ENCODE measurements at regions not wholly inside any gene's neighbourhood (a gene's known extent, or its start where the extent isn't known, plus 50 kb on each side); places are given as distances from the start of the nearest gene placed in this dataset.

DNA sequence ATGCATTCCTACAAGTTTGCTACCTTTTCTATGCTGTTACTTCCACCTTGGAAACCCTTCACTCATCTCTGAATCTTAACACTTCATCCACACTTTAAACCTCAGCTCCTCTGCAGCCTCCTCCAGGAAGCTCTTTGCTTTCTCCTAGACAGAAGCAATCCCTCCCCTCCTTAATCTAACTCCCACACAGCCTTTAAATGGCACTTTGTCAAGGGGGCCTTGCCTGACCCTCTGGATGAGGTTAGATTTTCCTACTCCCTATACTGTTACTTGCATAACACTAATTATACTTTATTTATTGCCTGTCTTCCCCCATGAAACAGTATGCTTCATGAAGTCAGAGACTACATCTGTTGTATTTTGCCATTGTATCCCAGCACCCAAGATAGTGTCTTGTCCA, 394.6 kb downstream of the MED13L start:
- H3K4me1 ChIP-seq (ENCODE audit: control insufficient read depth in 1 of 2, extremely low read depth in 1 of 2, insufficient read depth in 2 of 2, low read length in 2 of 2): no peaks in the 10 kb centered on the region
- no peak for DNase-seq
- no peaks in the 10 kb centered on the region for H3K36me3 Mint-ChIP-seq
- no peak overlapping the region for H3K4me3 Mint-ChIP-seq
- H3K9me3 Mint-ChIP-seq: peaks cover 0 to 3% (median 0%) of the 10 kb centered on the region in 3 donors
- no peak overlapping the region for H3K27ac Mint-ChIP-seq
- CTCF ChIA-PET: no interaction called here
- H3K4me1 Mint-ChIP-seq: no peaks in the 10 kb centered on the region
- POLR2A ChIA-PET: no interaction called here
- H3K27me3 ChIP-seq (replicated peaks in 1 of 2; ENCODE audit: control insufficient read depth in 2 of 2, extremely low read depth in 1 of 2, insufficient read depth in 2 of 2, low read length in 1 of 2): peaks cover 0 to 13% of the 10 kb centered on the region in 2 experiments
- H3K9me3 ChIP-seq: no peaks in the 10 kb centered on the region
- peaks cover 29 to 34% of the 10 kb centered on the region in 2 donors for H3K27me3 Mint-ChIP-seq
- no peak overlapping the region for H3K27ac ChIP-seq (ENCODE audit: low read length)
- H3K36me3 ChIP-seq (ENCODE audit: control insufficient read depth in 2 of 2, extremely low read depth in 1 of 2, insufficient read depth in 1 of 2, low read length in 1 of 2): no peaks in the 10 kb centered on the region
- no peak overlapping the region for H3K4me3 ChIP-seq (ENCODE audit: control insufficient read depth in 1 of 2, extremely low read depth in 1 of 2, low read length in 1 of 2)
- no peak for ATAC-seq (replicated peaks in 1 of 4)

DNA sequence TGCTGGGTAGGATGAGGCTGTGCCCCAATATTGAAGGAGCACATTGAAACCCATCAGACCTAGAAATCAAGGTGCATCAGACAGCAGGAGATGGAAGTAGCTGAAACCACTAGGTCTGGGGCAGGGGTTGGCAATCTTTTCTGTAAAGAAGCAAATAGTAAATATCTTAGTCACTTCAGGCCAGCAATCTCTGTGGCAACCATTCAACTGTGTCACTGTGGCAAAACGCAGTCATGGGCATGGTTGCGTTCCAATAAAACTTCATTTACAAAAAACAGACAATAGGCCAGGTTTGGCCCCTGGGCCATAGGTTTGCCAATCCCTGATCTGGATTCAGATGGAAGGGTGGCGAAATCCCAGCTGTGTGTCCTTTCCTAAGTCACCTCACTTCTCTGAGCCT, 397.3 kb downstream of the MED13L start:
- ChIA-PET CTCF (no interaction called here), POLR2A (no interaction called here)
- peaks cover 16 to 20% of the 10 kb centered on the region in 2 donors for H3K27me3 Mint-ChIP-seq
- Histone ChIP-seq H3K27me3 (replicated peaks in 1 of 2; ENCODE audit: control insufficient read depth in 2 of 2, extremely low read depth in 1 of 2, insufficient read depth in 2 of 2, low read length in 1 of 2) (peaks cover 0 to 6% of the 10 kb centered on the region in 2 experiments), H3K9me3 (no peaks in the 10 kb centered on the region), H3K4me1 (ENCODE audit: control insufficient read depth in 1 of 2, extremely low read depth in 1 of 2, insufficient read depth in 2 of 2, low read length in 2 of 2) (no peaks in the 10 kb centered on the region), H3K27ac (ENCODE audit: low read length) (no peak overlapping the region), H3K4me3 (ENCODE audit: control insufficient read depth in 1 of 2, extremely low read depth in 1 of 2, low read length in 1 of 2) (no peak overlapping the region), H3K36me3 (ENCODE audit: control insufficient read depth in 2 of 2, extremely low read depth in 1 of 2, insufficient read depth in 1 of 2, low read length in 1 of 2) (no peaks in the 10 kb centered on the region)
- no peaks in the 10 kb centered on the region for H3K4me1 Mint-ChIP-seq
- ATAC-seq (replicated peaks in 1 of 4) (no peak), DNase-seq (no peak)
- WGBS (ENCODE audit: insufficient coverage): 67% methylated on average over 3 of the region's 3 CpGs
- no peak overlapping the region for H3K27ac Mint-ChIP-seq
- H3K4me3 Mint-ChIP-seq: no peak overlapping the region
- no peaks in the 10 kb centered on the region for H3K36me3 Mint-ChIP-seq
- peaks cover 3 to 11% (median 4%) of the 10 kb centered on the region in 3 donors for H3K9me3 Mint-ChIP-seq

DNA sequence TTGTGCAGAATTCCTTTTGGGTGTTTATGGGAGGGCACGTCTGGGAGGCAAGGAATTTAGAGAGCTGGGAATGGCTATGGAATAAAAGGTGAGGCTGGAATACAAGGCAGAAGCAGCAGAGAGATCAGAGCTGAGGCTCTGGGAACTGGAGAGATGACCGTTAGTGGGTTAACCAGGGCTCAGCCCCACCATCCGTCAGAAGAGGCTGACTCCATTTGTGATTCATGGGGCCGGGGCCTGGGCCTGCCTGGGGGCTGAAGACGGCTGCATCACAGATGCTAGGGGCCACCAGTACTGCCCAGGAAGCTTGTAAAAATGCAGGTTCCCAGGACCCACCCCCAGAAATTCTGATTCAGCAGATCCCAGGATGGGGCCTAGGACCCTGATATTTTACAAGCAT, 398.1 kb downstream of the MED13L start:
- WGBS (ENCODE audit: insufficient coverage): 48% methylated on average over 5 of the region's 5 CpGs
- Mint-ChIP-seq H3K27ac (no peak overlapping the region), H3K36me3 (no peaks in the 10 kb centered on the region), H3K9me3 (peaks cover 3 to 11% (median 4%) of the 10 kb centered on the region in 3 donors), H3K27me3 (peaks cover 17 to 18% of the 10 kb centered on the region in 2 donors), H3K4me1 (no peaks in the 10 kb centered on the region), H3K4me3 (no peak overlapping the region)
- POLR2A ChIA-PET: no interaction called here
- ATAC-seq (replicated peaks in 1 of 4): no peak
- Histone ChIP-seq H3K4me3 (ENCODE audit: control insufficient read depth in 1 of 2, extremely low read depth in 1 of 2, low read length in 1 of 2) (no peak overlapping the region), H3K4me1 (ENCODE audit: control insufficient read depth in 1 of 2, extremely low read depth in 1 of 2, insufficient read depth in 2 of 2, low read length in 2 of 2) (no peaks in the 10 kb centered on the region), H3K27me3 (replicated peaks in 1 of 2; ENCODE audit: control insufficient read depth in 2 of 2, extremely low read depth in 1 of 2, insufficient read depth in 2 of 2, low read length in 1 of 2) (peaks cover 0 to 2% of the 10 kb centered on the region in 2 experiments), H3K36me3 (ENCODE audit: control insufficient read depth in 2 of 2, extremely low read depth in 1 of 2, insufficient read depth in 1 of 2, low read length in 1 of 2) (no peaks in the 10 kb centered on the region), H3K27ac (ENCODE audit: low read length) (no peak overlapping the region), H3K9me3 (no peaks in the 10 kb centered on the region)
- CTCF ChIA-PET: interaction anchor here in 1 of 2 donors (0.6 kb wide), 1 partner anchor 1360 kb away, joined by 3 read pairs; no protein-coding TSS in a partner anchor
- DNase-seq: no peak

DNA sequence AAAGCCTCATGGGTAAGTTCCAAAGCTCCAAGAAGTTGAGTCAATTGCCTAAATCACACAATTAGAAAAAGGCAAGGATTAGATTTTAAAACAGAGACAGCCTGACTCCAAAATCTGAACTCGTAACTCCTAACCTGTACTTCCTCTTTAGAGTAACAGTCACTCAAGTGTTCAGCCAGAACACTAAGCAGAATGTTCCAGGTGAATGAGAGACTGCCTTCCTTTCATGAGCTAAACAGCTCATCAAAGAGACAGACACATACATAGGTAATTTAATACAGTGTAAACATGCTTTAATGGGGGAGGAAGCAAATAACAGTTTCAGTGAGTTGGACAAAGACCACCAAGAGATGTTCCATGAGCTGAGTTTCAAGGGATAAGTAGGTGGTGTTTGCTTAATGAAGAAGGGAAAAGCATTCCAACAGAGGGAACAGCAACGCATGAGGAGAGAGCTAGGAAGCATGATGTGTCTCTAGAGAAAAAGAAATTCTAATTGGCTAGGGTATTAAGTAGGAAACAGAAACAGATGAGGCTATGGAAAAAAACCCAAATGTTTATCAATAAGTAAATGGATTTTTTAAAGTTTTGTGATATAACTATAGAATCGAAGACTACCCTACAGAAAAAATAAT, 403.9 kb downstream of the MED13L start:
- Mint-ChIP-seq H3K27ac (no peak overlapping the region), H3K9me3 (peaks cover 0 to 11% (median 4%) of the 10 kb centered on the region in 3 donors), H3K4me3 (no peak overlapping the region), H3K36me3 (no peaks in the 10 kb centered on the region), H3K4me1 (no peaks in the 10 kb centered on the region), H3K27me3 (peaks cover 33 to 39% of the 10 kb centered on the region in 2 donors)
- 50% methylated on average over 1 of the region's 3 CpGs for WGBS (ENCODE audit: insufficient coverage)
- ChIA-PET POLR2A (no interaction called here), CTCF (no interaction called here)
- DNase-seq (no peak), ATAC-seq (replicated peaks in 1 of 4) (no peak)
- Histone ChIP-seq H3K27ac (ENCODE audit: low read length) (no peak overlapping the region), H3K9me3 (no peaks in the 10 kb centered on the region), H3K4me3 (ENCODE audit: control insufficient read depth in 1 of 2, extremely low read depth in 1 of 2, low read length in 1 of 2) (no peak overlapping the region), H3K4me1 (ENCODE audit: control insufficient read depth in 1 of 2, extremely low read depth in 1 of 2, insufficient read depth in 2 of 2, low read length in 2 of 2) (no peaks in the 10 kb centered on the region), H3K27me3 (replicated peaks in 1 of 2; ENCODE audit: control insufficient read depth in 2 of 2, extremely low read depth in 1 of 2, insufficient read depth in 2 of 2, low read length in 1 of 2) (peaks cover 0 to 11% of the 10 kb centered on the region in 2 experiments), H3K36me3 (ENCODE audit: control insufficient read depth in 2 of 2, extremely low read depth in 1 of 2, insufficient read depth in 1 of 2, low read length in 1 of 2) (no peaks in the 10 kb centered on the region)

DNA sequence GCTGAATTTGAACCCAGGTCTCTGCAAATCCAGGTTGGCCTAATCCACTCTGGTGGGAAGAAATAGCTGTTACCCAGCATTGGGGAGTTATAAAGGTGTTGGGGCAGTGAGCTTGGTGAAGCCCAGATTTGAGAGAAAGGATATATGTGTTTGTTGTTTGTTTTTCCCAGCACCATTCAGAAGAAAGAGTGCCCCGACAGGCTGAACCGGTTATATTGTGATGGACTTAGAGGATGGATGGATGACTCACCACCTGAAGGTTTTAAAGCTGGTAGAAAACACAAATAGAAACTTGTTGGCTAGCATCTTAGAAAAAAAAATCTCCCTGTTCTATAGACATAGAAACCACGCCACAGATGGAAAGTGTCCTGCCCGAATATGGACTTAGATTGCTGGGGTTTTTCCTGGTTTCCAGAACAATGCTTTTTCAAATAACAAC, 404.6 kb downstream of the MED13L start:
- Histone ChIP-seq H3K4me3 (ENCODE audit: control insufficient read depth in 1 of 2, extremely low read depth in 1 of 2, low read length in 1 of 2) (no peak overlapping the region), H3K9me3 (no peaks in the 10 kb centered on the region), H3K4me1 (ENCODE audit: control insufficient read depth in 1 of 2, extremely low read depth in 1 of 2, insufficient read depth in 2 of 2, low read length in 2 of 2) (no peaks in the 10 kb centered on the region), H3K27ac (ENCODE audit: low read length) (no peak overlapping the region), H3K36me3 (ENCODE audit: control insufficient read depth in 2 of 2, extremely low read depth in 1 of 2, insufficient read depth in 1 of 2, low read length in 1 of 2) (no peaks in the 10 kb centered on the region), H3K27me3 (replicated peaks in 1 of 2; ENCODE audit: control insufficient read depth in 2 of 2, extremely low read depth in 1 of 2, insufficient read depth in 2 of 2, low read length in 1 of 2) (peaks cover 0 to 16% of the 10 kb centered on the region in 2 experiments)
- DNase-seq (no peak), ATAC-seq (replicated peaks in 1 of 4) (no peak)
- H3K4me3 Mint-ChIP-seq: no peak overlapping the region
- peaks cover 0 to 11% (median 4%) of the 10 kb centered on the region in 3 donors for H3K9me3 Mint-ChIP-seq
- ChIA-PET CTCF (no interaction called here), POLR2A (no interaction called here)
- no peak overlapping the region for H3K27ac Mint-ChIP-seq
- no CpG with 5 or more reads among the region's 4 CpGs for WGBS (ENCODE audit: insufficient coverage)
- no peaks in the 10 kb centered on the region for H3K4me1 Mint-ChIP-seq
- no peaks in the 10 kb centered on the region for H3K36me3 Mint-ChIP-seq
- H3K27me3 Mint-ChIP-seq: peaks cover 37 to 43% of the 10 kb centered on the region in 2 donors

DNA sequence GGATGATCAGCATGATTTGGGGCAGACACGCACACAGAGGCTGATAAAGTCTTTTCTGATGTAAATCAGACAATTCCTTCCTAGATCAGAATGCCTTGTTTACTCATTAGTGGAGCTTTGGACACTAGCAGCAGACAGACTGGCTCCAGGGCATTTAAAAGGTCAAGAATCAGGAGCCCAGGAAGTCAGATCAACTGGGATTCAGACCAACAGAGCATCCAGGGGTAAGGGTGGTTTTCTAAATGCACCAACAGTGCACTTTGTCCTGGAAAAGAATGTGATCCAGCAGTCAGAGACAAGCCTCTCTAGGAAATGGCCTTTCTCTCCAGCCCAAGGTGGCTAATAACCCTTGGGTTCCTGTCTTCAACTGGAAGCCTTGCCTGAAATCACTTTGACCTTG, 405.3 kb downstream of the MED13L start:
- H3K27me3 Mint-ChIP-seq: peaks cover 37 to 45% of the 10 kb centered on the region in 2 donors
- no peaks in the 10 kb centered on the region for H3K9me3 ChIP-seq
- ChIA-PET POLR2A (no interaction called here), CTCF (interaction anchor here in 1 of 2 donors (0.8 kb wide), 1 partner anchor 1133 kb away, joined by 4 read pairs; no protein-coding TSS in a partner anchor)
- H3K36me3 ChIP-seq (ENCODE audit: control insufficient read depth in 2 of 2, extremely low read depth in 1 of 2, insufficient read depth in 1 of 2, low read length in 1 of 2): no peaks in the 10 kb centered on the region
- DNase-seq: no peak
- no peak overlapping the region for H3K4me3 Mint-ChIP-seq
- WGBS (ENCODE audit: insufficient coverage): no CpG with 5 or more reads among the region's 1 CpG
- no peaks in the 10 kb centered on the region for H3K4me1 Mint-ChIP-seq
- H3K9me3 Mint-ChIP-seq: peaks cover 0 to 8% (median 3%) of the 10 kb centered on the region in 3 donors
- ATAC-seq (replicated peaks in 1 of 4): no peak
- H3K4me1 ChIP-seq (ENCODE audit: control insufficient read depth in 1 of 2, extremely low read depth in 1 of 2, insufficient read depth in 2 of 2, low read length in 2 of 2): no peaks in the 10 kb centered on the region
- H3K27me3 ChIP-seq (replicated peaks in 1 of 2; ENCODE audit: control insufficient read depth in 2 of 2, extremely low read depth in 1 of 2, insufficient read depth in 2 of 2, low read length in 1 of 2): peaks cover 0 to 16% of the 10 kb centered on the region in 2 experiments
- no peaks in the 10 kb centered on the region for H3K36me3 Mint-ChIP-seq
- no peak overlapping the region for H3K27ac Mint-ChIP-seq
- no peak overlapping the region for H3K27ac ChIP-seq (ENCODE audit: low read length)
- no peak overlapping the region for H3K4me3 ChIP-seq (ENCODE audit: control insufficient read depth in 1 of 2, extremely low read depth in 1 of 2, low read length in 1 of 2)
